Nephron progenitor cell (in vitro differentiated cells): ENCODE measurements at regions not wholly inside any gene's neighbourhood (a gene's known extent, or its start where the extent isn't known, plus 50 kb on each side); places are given as distances from the start of the nearest gene placed in this dataset.
A peak's percentile ranks its signal among the peaks of the same experiment; 100 is the strongest.

Source experiments
- DNase-seq: peaks from one replicate; pipeline ENCODE4 v3.0.0; 2021
- H3K27ac Mint-ChIP-seq: 2 replicates; pipeline ENCODE4 v1.8.0; 2021; ENCODE audit warnings: mild to moderate bottlenecking, moderate library complexity, mixed read lengths
- H3K27me3 Mint-ChIP-seq: 2 replicates; pipeline ENCODE4 v1.8.0; 2021; ENCODE audit warnings: mild to moderate bottlenecking, low read depth, mixed read lengths; ENCODE audit not compliant: poor library complexity
- H3K36me3 Mint-ChIP-seq: 2 replicates; pipeline ENCODE4 v1.8.0; 2021; ENCODE audit warnings: low read depth, mixed read lengths
- H3K4me1 Mint-ChIP-seq: 2 replicates; pipeline ENCODE4 v1.8.0; 2021; ENCODE audit warnings: mixed read lengths
- H3K4me3 Mint-ChIP-seq: 2 replicates; pipeline ENCODE4 v1.8.0; 2021; ENCODE audit warnings: mild to moderate bottlenecking, moderate library complexity, mixed read lengths
- H3K9me3 Mint-ChIP-seq: 2 replicates; pipeline ENCODE4 v1.8.0; 2021; ENCODE audit warnings: mild to moderate bottlenecking, moderate library complexity, mixed read lengths
- TF ChIP-seq, protein P1 (sequence below): fragments of 200-600 bp; sonication (generic); IDR thresholded peaks from 2 replicates; pipeline ENCODE4 v1.5.0; 2021; ENCODE audit warnings: antibody characterized with exemption

DNA sequence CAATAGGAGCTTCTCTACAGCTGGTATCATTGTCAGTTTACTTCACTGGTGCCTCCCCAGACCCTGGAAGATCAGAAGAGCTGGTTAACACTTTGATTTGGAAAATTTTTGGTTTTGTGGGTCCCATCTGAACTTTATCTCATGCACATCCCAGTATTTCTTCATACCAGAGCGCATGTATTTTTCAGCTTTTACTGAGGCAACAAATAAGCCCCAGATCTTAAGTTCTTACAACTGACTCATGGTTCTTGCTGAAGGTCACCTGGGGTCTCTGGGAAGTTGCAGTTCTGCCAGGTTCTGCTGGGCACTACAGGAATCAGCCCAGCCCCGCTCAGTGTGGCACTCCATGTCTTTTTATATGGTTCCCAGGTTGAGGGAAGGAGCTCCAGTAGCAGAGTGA, 1249.9 kb downstream of the EFNB2 start:
- Mint-ChIP-seq H3K27ac (no peak overlapping the region), H3K4me3 (no peak overlapping the region), H3K36me3 (no peaks in the 10 kb centered on the region), H3K27me3 (no peaks in the 10 kb centered on the region), H3K9me3 (no peaks in the 10 kb centered on the region), H3K4me1 (peaks cover 35% of the 10 kb centered on the region)
- TF ChIP-seq, protein P1, sequence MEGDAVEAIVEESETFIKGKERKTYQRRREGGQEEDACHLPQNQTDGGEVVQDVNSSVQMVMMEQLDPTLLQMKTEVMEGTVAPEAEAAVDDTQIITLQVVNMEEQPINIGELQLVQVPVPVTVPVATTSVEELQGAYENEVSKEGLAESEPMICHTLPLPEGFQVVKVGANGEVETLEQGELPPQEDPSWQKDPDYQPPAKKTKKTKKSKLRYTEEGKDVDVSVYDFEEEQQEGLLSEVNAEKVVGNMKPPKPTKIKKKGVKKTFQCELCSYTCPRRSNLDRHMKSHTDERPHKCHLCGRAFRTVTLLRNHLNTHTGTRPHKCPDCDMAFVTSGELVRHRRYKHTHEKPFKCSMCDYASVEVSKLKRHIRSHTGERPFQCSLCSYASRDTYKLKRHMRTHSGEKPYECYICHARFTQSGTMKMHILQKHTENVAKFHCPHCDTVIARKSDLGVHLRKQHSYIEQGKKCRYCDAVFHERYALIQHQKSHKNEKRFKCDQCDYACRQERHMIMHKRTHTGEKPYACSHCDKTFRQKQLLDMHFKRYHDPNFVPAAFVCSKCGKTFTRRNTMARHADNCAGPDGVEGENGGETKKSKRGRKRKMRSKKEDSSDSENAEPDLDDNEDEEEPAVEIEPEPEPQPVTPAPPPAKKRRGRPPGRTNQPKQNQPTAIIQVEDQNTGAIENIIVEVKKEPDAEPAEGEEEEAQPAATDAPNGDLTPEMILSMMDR, result no peak
- no peak for DNase-seq

DNA sequence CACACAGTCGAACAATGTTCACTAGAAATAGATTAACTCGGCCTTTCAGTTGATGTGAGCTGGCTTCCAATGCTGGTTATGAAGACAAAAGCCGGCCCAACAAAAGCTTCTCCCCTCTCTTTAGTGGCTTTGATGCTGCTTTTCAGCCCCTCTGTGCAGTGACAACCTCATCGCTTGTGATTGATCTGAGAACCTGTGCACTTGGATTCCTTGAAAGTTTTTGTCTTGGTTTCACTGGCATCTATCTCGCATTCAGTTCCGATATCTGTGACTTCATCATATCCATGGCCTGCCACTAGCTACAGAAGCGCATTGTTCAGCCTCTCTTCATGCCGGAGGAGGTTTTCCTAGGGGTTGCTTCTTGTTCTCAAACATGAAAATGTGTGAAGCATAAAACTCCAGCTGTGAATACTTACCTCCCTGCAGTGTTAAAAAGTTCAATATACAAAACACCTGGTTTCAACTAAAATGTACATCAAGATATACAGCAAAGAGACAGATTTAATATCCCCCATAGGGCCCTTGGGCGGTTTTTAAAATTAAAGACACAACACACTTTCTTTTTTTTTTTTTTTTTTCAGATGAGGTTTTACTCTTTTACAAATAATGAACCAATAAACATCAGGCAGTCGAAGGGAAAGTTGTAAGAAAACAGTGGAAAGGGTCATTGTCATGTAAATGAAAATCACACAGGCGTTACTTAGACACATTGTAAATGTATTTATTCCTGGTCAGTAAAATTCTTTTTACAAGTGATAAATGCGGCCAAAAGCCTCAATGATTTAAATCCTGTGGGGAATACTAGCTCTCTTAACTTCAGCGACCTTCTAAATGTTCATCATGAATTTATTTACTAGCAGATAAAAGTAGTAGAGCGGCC, 1252.8 kb downstream of the EFNB2 start:
- H3K36me3 Mint-ChIP-seq, result no peaks in the 10 kb centered on the region
- peak overlapping the region; percentile 58 for H3K27ac Mint-ChIP-seq
- TF ChIP-seq, protein P1, result no peak
- no peaks in the 10 kb centered on the region for H3K27me3 Mint-ChIP-seq
- no peaks in the 10 kb centered on the region for H3K9me3 Mint-ChIP-seq
- no peak for DNase-seq
- peaks cover 48% of the 10 kb centered on the region for H3K4me1 Mint-ChIP-seq
- H3K4me3 Mint-ChIP-seq, result no peak overlapping the region

DNA sequence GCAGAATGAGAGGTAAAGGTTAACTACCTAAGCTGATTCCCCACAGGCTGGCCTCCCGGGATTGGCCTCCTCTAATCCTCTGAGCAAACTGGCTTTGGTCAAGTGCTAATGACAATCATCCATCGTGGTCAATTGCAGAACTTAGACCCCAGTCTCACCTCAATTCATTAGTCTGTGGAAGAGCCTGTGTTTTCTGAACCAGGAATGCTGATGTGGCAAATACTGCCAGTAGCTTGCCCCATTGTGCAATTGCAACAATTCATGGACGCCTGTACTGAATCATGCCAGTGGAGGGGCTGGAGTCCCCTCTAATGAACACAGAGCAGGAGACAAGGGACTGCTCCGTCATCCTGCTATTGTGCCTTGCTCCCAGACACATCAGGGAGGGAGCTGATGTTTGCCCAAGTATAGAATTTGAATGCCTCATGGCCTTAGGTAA, 1256.5 kb downstream of the EFNB2 start:
- H3K4me1 Mint-ChIP-seq, result peaks cover 47% of the 10 kb centered on the region
- no peak overlapping the region for H3K4me3 Mint-ChIP-seq
- TF ChIP-seq, protein P1, result no peak
- peak; percentile 3 for DNase-seq
- no peaks in the 10 kb centered on the region for H3K36me3 Mint-ChIP-seq
- no peak overlapping the region for H3K27ac Mint-ChIP-seq
- peaks cover 3% of the 10 kb centered on the region for H3K9me3 Mint-ChIP-seq
- no peaks in the 10 kb centered on the region for H3K27me3 Mint-ChIP-seq

DNA sequence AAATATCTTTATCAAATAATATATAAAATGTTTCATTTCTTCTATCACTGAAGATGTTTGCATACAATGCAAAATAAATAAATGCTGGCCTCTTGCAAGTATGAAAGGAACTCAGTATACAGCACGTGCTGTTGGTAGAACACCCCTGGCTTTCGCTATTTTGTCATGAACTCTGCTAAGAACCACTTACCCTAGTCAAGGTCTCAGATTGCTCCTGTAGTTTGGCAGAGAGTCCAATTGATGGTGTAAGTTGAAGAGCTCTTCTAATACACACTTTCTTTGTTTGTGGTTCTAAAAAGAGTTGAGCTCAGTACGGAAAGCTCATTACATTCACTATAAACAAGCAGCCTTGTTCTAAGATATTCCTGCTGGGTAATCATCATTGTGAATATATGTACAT, 1258.9 kb downstream of the EFNB2 start:
- Mint-ChIP-seq H3K4me3 (no peak overlapping the region), H3K27me3 (no peaks in the 10 kb centered on the region), H3K36me3 (no peaks in the 10 kb centered on the region), H3K4me1 (peaks cover 23% of the 10 kb centered on the region), H3K9me3 (peaks cover 7% of the 10 kb centered on the region), H3K27ac (no peak overlapping the region)
- no peak for DNase-seq
- TF ChIP-seq, protein P1, result no peak

DNA sequence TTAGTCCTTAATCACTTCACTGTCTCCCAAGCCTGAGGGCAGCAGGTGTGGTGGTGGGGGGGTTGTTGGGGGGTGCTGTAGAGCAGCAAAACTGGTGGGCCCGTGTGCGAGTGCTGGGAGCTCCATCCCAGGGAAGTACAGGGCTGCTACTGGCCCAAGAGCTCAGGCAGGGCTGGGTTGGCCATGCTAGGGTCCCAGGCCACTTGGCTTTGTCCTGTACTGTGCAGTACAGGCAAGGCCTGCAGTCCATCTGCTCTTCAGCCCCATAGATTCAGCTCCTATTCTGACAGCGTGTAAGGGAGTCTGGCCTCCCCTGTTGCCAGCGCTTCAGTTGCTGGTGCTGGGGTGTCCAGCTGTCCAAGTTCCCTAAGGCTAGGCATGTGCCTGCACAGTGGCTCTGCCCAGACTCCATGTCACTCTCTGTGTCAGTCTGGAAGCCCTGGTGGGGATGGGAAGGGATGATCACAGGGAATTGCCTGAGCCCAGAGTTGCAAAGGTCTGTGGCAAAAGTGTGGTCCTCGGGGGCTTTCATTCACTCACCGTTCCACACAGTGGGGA, 1261.7 kb downstream of the EFNB2 start:
- Mint-ChIP-seq H3K9me3 (peaks cover 10% of the 10 kb centered on the region), H3K4me3 (no peak overlapping the region), H3K27me3 (peaks cover 3% of the 10 kb centered on the region), H3K36me3 (no peaks in the 10 kb centered on the region), H3K4me1 (peaks cover 4% of the 10 kb centered on the region), H3K27ac (no peak overlapping the region)
- TF ChIP-seq, protein P1, result no peak
- DNase-seq, result no peak
